H9 (cell line): ENCODE measurements at regions not wholly inside any gene's neighbourhood (a gene's known extent, or its start where the extent isn't known, plus 50 kb on each side); places are given as distances from the start of the nearest gene placed in this dataset.

Experiments
- DNase-seq: peaks from one replicate; pipeline ENCODE4 v3.0.0-alpha.2; 2017
- H2AFZ ChIP-seq: one replicate; pipeline ENCODE4 v1.6.1; 2013; ENCODE audit warnings: mild to moderate bottlenecking, low read length, control low read depth, moderate library complexity
- H2AK5ac ChIP-seq: 2 replicates; pipeline ENCODE4 v1.6.1; 2013; ENCODE audit warnings: low read length, control low read depth, mixed read lengths; ENCODE audit not compliant: insufficient read length
- H2BK120ac ChIP-seq: one replicate; pipeline ENCODE4 v1.6.1; 2013; ENCODE audit warnings: low read depth, mild to moderate bottlenecking, low read length, control low read depth, inconsistent platforms; ENCODE audit not compliant: poor library complexity, severe bottlenecking
- H2BK12ac ChIP-seq: 2 replicates; pipeline ENCODE4 v1.6.1; 2013; ENCODE audit warnings: low read length, control low read depth, mixed read lengths, low read depth; ENCODE audit not compliant: insufficient read length
- H2BK15ac ChIP-seq: 2 replicates; pipeline ENCODE4 v1.6.1; 2013; ENCODE audit warnings: low read depth, low read length, control low read depth
- H2BK20ac ChIP-seq: one replicate; pipeline ENCODE4 v1.6.1; 2013; ENCODE audit warnings: low read depth, mild to moderate bottlenecking, low read length, control low read depth, inconsistent platforms; ENCODE audit not compliant: poor library complexity, severe bottlenecking
- H2BK5ac ChIP-seq: 2 replicates; pipeline ENCODE4 v1.6.1; 2013; ENCODE audit warnings: low read length, control low read depth, mixed read lengths; ENCODE audit not compliant: insufficient read length
- H3K14ac ChIP-seq: 2 replicates; pipeline ENCODE4 v1.6.1; 2013; ENCODE audit warnings: low read length, control low read depth; ENCODE audit not compliant: insufficient read depth
- H3K18ac ChIP-seq: 2 replicates; pipeline ENCODE4 v1.6.1; 2013; ENCODE audit warnings: low read depth, mild to moderate bottlenecking, mixed read lengths, low read length, control low read depth; ENCODE audit not compliant: insufficient read length
- H3K23ac ChIP-seq: 2 replicates; pipeline ENCODE4 v1.6.1; 2013; ENCODE audit warnings: low read length, control low read depth, mixed read lengths, low read depth; ENCODE audit not compliant: insufficient read length
- H3K23me2 ChIP-seq: 2 replicates; pipeline ENCODE4 v1.6.1; 2013; ENCODE audit warnings: low read depth, mild to moderate bottlenecking, mixed read lengths, low read length, control low read depth; ENCODE audit not compliant: insufficient read length, poor library complexity, severe bottlenecking
- H3K27ac ChIP-seq: 2 replicates; pipeline ENCODE4 v1.5.1; 2013; ENCODE audit warnings: low read length, control low read depth, mixed read lengths, low read depth; ENCODE audit not compliant: insufficient read length
- H3K27me3 ChIP-seq: 2 replicates; pipeline ENCODE4 v1.6.1; 2013; ENCODE audit warnings: low read length, control low read depth, inconsistent platforms; ENCODE audit not compliant: insufficient read depth
- H3K4ac ChIP-seq: 2 replicates; pipeline ENCODE4 v1.6.1; 2013; ENCODE audit warnings: low read depth, mild to moderate bottlenecking, control low read depth, inconsistent platforms, low read length, moderate library complexity
- H3K4me1 ChIP-seq: 2 replicates; pipeline ENCODE4 v1.6.1; 2013; ENCODE audit warnings: low read length, control low read depth, inconsistent platforms; ENCODE audit not compliant: insufficient read depth
- H3K4me2 ChIP-seq: 2 replicates; pipeline ENCODE4 v1.6.1; 2013; ENCODE audit warnings: low read length, control low read depth, mixed read lengths; ENCODE audit not compliant: insufficient read length, insufficient read depth
- H3K56ac ChIP-seq: 2 replicates; pipeline ENCODE4 v1.6.1; 2013; ENCODE audit warnings: low read depth, mild to moderate bottlenecking, mixed read lengths, low read length, control low read depth; ENCODE audit not compliant: insufficient read length
- H3K79me1 ChIP-seq: 2 replicates; pipeline ENCODE4 v1.6.1; 2013; ENCODE audit warnings: low read depth, mild to moderate bottlenecking, moderate library complexity, low read length, control low read depth, inconsistent platforms; ENCODE audit not compliant: insufficient read depth, poor library complexity, severe bottlenecking
- H3K79me2 ChIP-seq: 2 replicates; pipeline ENCODE4 v1.6.1; 2013; ENCODE audit warnings: low read length, control low read depth, inconsistent platforms; ENCODE audit not compliant: insufficient read depth
- H3K9ac ChIP-seq: 2 replicates; pipeline ENCODE4 v1.6.1; 2013; ENCODE audit warnings: low read length, control low read depth, mixed read lengths; ENCODE audit not compliant: insufficient read length; ENCODE audit errors: extremely low read depth
- H3K9me3 ChIP-seq: one replicate; pipeline ENCODE4 v1.6.1; 2013; ENCODE audit warnings: low read depth, low read length, inconsistent platforms; ENCODE audit not compliant: control insufficient read depth
- H3T11ph ChIP-seq: one replicate; pipeline ENCODE4 v1.6.1; 2013; ENCODE audit warnings: mild to moderate bottlenecking, low read length, control low read depth, inconsistent platforms
- H4K20me1 ChIP-seq: one replicate; pipeline ENCODE4 v1.6.1; 2013; ENCODE audit not compliant: control insufficient read depth, insufficient read length, insufficient read depth
- H4K5ac ChIP-seq: 2 replicates; pipeline ENCODE4 v1.6.1; 2013; ENCODE audit warnings: low read depth, mild to moderate bottlenecking, mixed read lengths, low read length, control low read depth; ENCODE audit not compliant: insufficient read length
- H4K8ac ChIP-seq: replicated peaks from 2 replicates; pipeline ENCODE4 v1.6.1; 2013; ENCODE audit warnings: low read length, control low read depth, mixed read lengths, low read depth; ENCODE audit not compliant: insufficient read length
- H4K91ac ChIP-seq: 2 replicates; pipeline ENCODE4 v1.6.1; 2013; ENCODE audit warnings: low read depth, mild to moderate bottlenecking, moderate library complexity, mixed read lengths, low read length, control low read depth; ENCODE audit not compliant: insufficient read length
- H3K27ac Mint-ChIP-seq, 3 experiments: 2 replicates in 2 of 3; 3 replicates in 1 of 3; pipeline ENCODE4 v1.8.0; 2020 to 2021; ENCODE audit warnings: mixed read lengths in 3 of 3, mild to moderate bottlenecking in 1 of 3, moderate library complexity in 1 of 3
- H3K27me3 Mint-ChIP-seq: 2 replicates; pipeline ENCODE4 v1.8.0; 2021; ENCODE audit warnings: low read depth, mild to moderate bottlenecking, moderate library complexity, mixed read lengths
- H3K36me3 Mint-ChIP-seq, 3 experiments: 2 replicates in 2 of 3; 3 replicates in 1 of 3; pipeline ENCODE4 v1.8.0; 2020 to 2021; ENCODE audit warnings: low read depth in 3 of 3, mixed read lengths in 3 of 3; ENCODE audit not compliant: insufficient read depth in 1 of 3
- H3K4me1 Mint-ChIP-seq, 2 experiments: 2 replicates each; pipeline ENCODE4 v1.8.0; 2020; ENCODE audit warnings: mixed read lengths in 2 of 2
- H3K4me3 Mint-ChIP-seq, 2 experiments: 2 replicates in 1 of 2; 3 replicates in 1 of 2; pipeline ENCODE4 v1.8.0; 2020 to 2021; ENCODE audit warnings: mild to moderate bottlenecking in 2 of 2, mixed read lengths in 2 of 2, moderate library complexity in 1 of 2
- H3K9me3 Mint-ChIP-seq, 2 experiments: 2 replicates in 1 of 2; 3 replicates in 1 of 2; pipeline ENCODE4 v1.8.0; 2020; ENCODE audit warnings: mild to moderate bottlenecking in 2 of 2, mixed read lengths in 2 of 2, moderate library complexity in 1 of 2
- CTCF ChIP-seq: fragments of 200-600 bp; sonication (generic); conservative IDR thresholded peaks from 3 replicates; pipeline ENCODE4 v1.8.0; 2021; ENCODE audit warnings: antibody characterized with exemption, mild to moderate bottlenecking
- WGBS: extraction: QIAGEN DNeasy Blood & Tissue Kit; methylation state at CpG from one replicate; pipeline ENCODE4 v1.1.7; 2013; ENCODE audit warnings: missing lambda C conversion rate, low lambda C conversion rate, mixed read lengths; ENCODE audit not compliant: insufficient read length; ENCODE audit errors: extremely low coverage; 5-methylcytosine and 5-hydroxymethylcytosine counted together

- Histone ChIP-seq H3K14ac (no peak overlapping the region), H3K27ac (no peak overlapping the region), H3T11ph (no peak overlapping the region), H2BK15ac (no peak overlapping the region), H3K56ac (no peak overlapping the region), H4K5ac (no peak overlapping the region), H2BK120ac (no peak overlapping the region), H3K79me2 (no peaks in the 10 kb centered on the region), H3K4me2 (no peak overlapping the region), H3K9ac (no peak overlapping the region), H2BK5ac (no peak overlapping the region), H2BK20ac (no peak overlapping the region), H3K79me1 (no peaks in the 10 kb centered on the region), H3K4ac (no peak overlapping the region), H4K91ac (no peak overlapping the region), H3K9me3 (peaks cover 6% of the 10 kb centered on the region), H4K20me1 (no peaks in the 10 kb centered on the region), H3K23ac (no peak overlapping the region), H4K8ac (no peak overlapping the region), H2BK12ac (no peak overlapping the region), H3K27me3 (no peaks in the 10 kb centered on the region), H2AFZ (no peak overlapping the region), H3K18ac (no peak overlapping the region), H3K23me2 (no peaks in the 10 kb centered on the region), H2AK5ac (no peak overlapping the region), H3K4me1 (no peaks in the 10 kb centered on the region)
- no CpG with 5 or more reads among the region's 1 CpG for WGBS
- H3K27ac Mint-ChIP-seq: no peak overlapping the region
- no peak for TF ChIP-seq CTCF
- peaks cover 0 to 8% of the 10 kb centered on the region in 2 experiments; a peak in 2 of 4 replicates for H3K4me1 Mint-ChIP-seq
- no peaks in the 10 kb centered on the region for H3K27me3 Mint-ChIP-seq
- H3K36me3 Mint-ChIP-seq: peaks cover 0 to 15% (median 7%) of the 10 kb centered on the region in 3 experiments; a peak in 3 of 7 replicates
- no peak for DNase-seq
- H3K9me3 Mint-ChIP-seq: peaks cover 8 to 14% of the 10 kb centered on the region in 2 experiments; a peak in 4 of 5 replicates
- no peak overlapping the region for H3K4me3 Mint-ChIP-seq
Observed at GRCh38 chr6:133814797-133815196, 74.1 kb upstream of the TCF21 start.
